Endothelial cell of umbilical vein (primary cell): ENCODE measurements at regions not wholly inside any gene's neighbourhood (a gene's known extent, or its start where the extent isn't known, plus 50 kb on each side); places are given as distances from the start of the nearest gene placed in this dataset.

ENCODE experiments used
- EZH2 ChIP-seq: IDR thresholded peaks from 2 replicates; pipeline ENCODE4 v1.6.1; 2012; ENCODE audit warnings: borderline replicate concordance, low read depth, mild to moderate bottlenecking, moderate library complexity, low read length, inconsistent platforms; ENCODE audit not compliant: severe bottlenecking
- JUN ChIP-seq: IDR thresholded peaks from 2 replicates; pipeline ENCODE4 v1.6.1; 2011; ENCODE audit warnings: borderline replicate concordance, low read depth; ENCODE audit not compliant: insufficient read length, insufficient read depth
- POLR2A ChIP-seq: IDR thresholded peaks from 2 replicates; pipeline ENCODE4 v1.6.1; 2012; ENCODE audit warnings: low read depth, mild to moderate bottlenecking, control low read depth, low read length
- POLR2AphosphoS5 ChIP-seq: IDR thresholded peaks from 2 replicates; pipeline ENCODE4 v1.6.1; 2012; ENCODE audit warnings: low read depth, mild to moderate bottlenecking, control low read depth, low read length, moderate library complexity; ENCODE audit not compliant: insufficient read depth
- TF ChIP-seq, protein P1 (sequence below), 2 donors: IDR thresholded peaks; 1 replicate in 1 of 2; 2 replicates in 1 of 2; pipeline ENCODE4 v1.5.1; 2011; ENCODE audit warnings: low read length in 2 of 2, mild to moderate bottlenecking in 2 of 2, moderate library complexity in 2 of 2, control low read depth in 1 of 2, inconsistent platforms in 1 of 2, low read depth in 1 of 2; ENCODE audit not compliant: insufficient read depth in 1 of 2; ENCODE audit errors: extremely low read depth in 1 of 2

DNA sequence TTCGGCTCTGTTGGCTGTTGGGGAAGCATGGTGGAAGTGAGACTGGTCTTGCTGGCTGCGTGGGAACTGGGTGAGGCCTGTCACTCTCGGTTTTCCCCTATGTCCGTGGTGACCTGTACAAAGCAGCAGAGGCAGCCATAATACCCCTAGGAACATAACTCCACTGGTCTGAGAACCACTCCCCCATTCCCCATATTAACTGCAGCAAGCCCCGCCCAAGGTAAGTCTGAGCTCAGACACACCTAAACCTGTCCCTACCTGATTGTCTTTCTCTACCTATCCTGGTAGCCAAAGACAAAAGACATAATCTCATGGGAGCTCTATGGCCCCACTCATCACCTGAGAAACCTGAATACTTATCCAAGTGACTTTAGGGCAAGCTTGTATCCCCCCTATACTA lies 156.3 kb upstream of the PHACTR1 start:
- TF ChIP-seq, protein P1, sequence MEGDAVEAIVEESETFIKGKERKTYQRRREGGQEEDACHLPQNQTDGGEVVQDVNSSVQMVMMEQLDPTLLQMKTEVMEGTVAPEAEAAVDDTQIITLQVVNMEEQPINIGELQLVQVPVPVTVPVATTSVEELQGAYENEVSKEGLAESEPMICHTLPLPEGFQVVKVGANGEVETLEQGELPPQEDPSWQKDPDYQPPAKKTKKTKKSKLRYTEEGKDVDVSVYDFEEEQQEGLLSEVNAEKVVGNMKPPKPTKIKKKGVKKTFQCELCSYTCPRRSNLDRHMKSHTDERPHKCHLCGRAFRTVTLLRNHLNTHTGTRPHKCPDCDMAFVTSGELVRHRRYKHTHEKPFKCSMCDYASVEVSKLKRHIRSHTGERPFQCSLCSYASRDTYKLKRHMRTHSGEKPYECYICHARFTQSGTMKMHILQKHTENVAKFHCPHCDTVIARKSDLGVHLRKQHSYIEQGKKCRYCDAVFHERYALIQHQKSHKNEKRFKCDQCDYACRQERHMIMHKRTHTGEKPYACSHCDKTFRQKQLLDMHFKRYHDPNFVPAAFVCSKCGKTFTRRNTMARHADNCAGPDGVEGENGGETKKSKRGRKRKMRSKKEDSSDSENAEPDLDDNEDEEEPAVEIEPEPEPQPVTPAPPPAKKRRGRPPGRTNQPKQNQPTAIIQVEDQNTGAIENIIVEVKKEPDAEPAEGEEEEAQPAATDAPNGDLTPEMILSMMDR (IDR thresholded peaks at IDR 0.05; ENCODE audit: extremely low read depth in 1 of 2, insufficient read depth in 1 of 2, low read depth in 1 of 2, low read length in 2 of 2) = no peak
- TF ChIP-seq POLR2A = no peak
- TF ChIP-seq POLR2AphosphoS5 = no peak
- no peak for TF ChIP-seq EZH2
- no peak for TF ChIP-seq JUN
